ENCODE measurements at regions not wholly inside any gene's neighbourhood (a gene's known extent, or its start where the extent isn't known, plus 50 kb on each side); places are given as distances from the start of the nearest gene placed in this dataset.

DNA sequence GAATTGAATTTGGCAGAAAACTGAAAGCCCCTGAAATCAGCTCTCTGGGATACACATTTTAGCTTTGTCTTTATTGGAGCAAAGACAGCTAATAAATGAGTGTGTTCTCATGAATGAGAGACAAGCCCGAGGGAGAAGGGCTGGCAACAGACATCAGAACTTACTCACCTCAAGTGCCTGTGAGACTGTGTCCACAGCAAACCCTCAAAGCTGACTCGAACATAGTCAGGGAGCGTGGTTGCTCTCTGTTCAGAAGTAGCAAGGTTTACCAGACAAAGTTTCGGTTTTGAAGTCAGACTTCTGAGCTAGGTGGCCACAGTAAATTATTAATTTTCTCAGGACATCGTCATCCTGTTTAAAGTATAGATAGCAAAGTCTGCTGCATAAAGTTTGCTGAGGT lies 207.9 kb downstream of the CMPK2 start:
- H3K79me2 ChIP-seq (ENCODE audit: insufficient read depth): no peaks in the 10 kb centered on the region
- no peaks in the 10 kb centered on the region for H3F3A ChIP-seq (replicated peaks; ENCODE audit: insufficient read depth)
- H3K27ac ChIP-seq (ENCODE audit: low read depth in 2 of 2, low read length in 1 of 2): no peak overlapping the region
- no peak overlapping the region for H3K4me3 ChIP-seq (ENCODE audit: low read depth in 2 of 2, low read length in 1 of 2)
- H3K9ac ChIP-seq: no peak overlapping the region
- H3K4me2 ChIP-seq: no peak overlapping the region
- no peak for DNase-seq
- no peak for TF ChIP-seq GABPA (IDR thresholded peaks at IDR 0.05; ENCODE audit: low read depth)
- no peak for TF ChIP-seq RCOR1 (IDR thresholded peaks at IDR 0.05; ENCODE audit: low read length)
- TF ChIP-seq YY1 (IDR thresholded peaks at IDR 0.05; ENCODE audit: low read depth): no peak
- TF ChIP-seq EZH2phosphoT487 (IDR thresholded peaks at IDR 0.05; ENCODE audit: borderline replicate concordance, low read depth): no peak
- no peaks in the 10 kb centered on the region for H3K27me3 ChIP-seq (ENCODE audit: insufficient read depth)
- H4K20me1 ChIP-seq (ENCODE audit: insufficient read depth): no peaks in the 10 kb centered on the region
- ChIA-PET POLR2A (no interaction called here), CTCF (no interaction called here)
- no peaks in the 10 kb centered on the region for H3K9me2 ChIP-seq
- H3K9me3 ChIP-seq: no peaks in the 10 kb centered on the region
- 28% methylated on average over 5 of the region's 5 CpGs for WGBS (ENCODE audit: low lambda C conversion rate)
- H3K36me3 ChIP-seq (replicated peaks in 1 of 2; ENCODE audit: control insufficient read depth in 1 of 2, insufficient read depth in 2 of 2, low read length in 1 of 2): no peaks in the 10 kb centered on the region
- H3K4me1 ChIP-seq (ENCODE audit: control insufficient read depth in 1 of 2, insufficient read depth in 2 of 2, low read depth in 1 of 2, low read length in 1 of 2): no peaks in the 10 kb centered on the region; a peak in 1 of 4 replicates
- no peak overlapping the region for H2AFZ ChIP-seq (ENCODE audit: low read depth)

DNA sequence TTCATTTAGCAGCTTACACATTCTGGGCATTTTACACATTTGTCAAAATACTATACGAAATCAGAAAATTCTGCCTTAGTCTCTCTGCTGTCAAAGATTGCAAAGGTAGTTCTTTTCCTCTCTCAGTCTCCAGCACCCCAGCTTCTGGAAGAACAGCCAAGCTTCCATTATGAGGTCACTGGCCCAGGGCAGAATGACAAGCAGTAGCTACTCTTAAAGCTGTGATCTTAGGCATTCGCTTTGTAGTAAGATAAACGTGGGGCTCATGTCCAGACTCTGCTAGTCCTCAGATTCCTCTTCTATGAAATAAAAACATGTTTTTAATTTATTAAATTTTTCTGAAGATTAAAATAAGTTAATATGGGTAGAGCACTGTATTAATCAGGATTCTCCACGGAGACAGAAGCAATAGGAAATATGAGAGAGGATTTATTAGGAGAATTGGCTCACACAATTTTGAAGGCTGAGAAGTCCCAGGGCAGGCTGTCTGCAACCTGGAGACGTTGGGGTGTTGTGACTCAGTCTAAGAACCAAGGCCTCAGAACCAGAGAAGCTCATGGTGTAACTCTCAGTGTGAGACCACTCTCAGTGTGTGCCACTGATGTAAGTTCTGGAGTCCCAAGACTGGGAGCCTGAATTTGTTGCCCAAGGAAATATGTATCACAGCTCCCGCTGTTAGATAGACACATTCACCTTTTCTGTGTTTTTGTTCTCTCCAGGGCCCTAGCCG lies 201.2 kb downstream of the CMPK2 start:
- Histone ChIP-seq H3K4me1 (ENCODE audit: control insufficient read depth in 1 of 2, insufficient read depth in 2 of 2, low read depth in 1 of 2, low read length in 1 of 2) (no peaks in the 10 kb centered on the region), H3K27me3 (ENCODE audit: insufficient read depth) (no peaks in the 10 kb centered on the region), H2AFZ (ENCODE audit: low read depth) (no peak overlapping the region), H3K4me3 (ENCODE audit: low read depth in 2 of 2, low read length in 1 of 2) (no peak overlapping the region), H3K36me3 (replicated peaks in 1 of 2; ENCODE audit: control insufficient read depth in 1 of 2, insufficient read depth in 2 of 2, low read length in 1 of 2) (no peaks in the 10 kb centered on the region), H3K9ac (no peak overlapping the region), H3K9me3 (no peaks in the 10 kb centered on the region), H4K20me1 (ENCODE audit: insufficient read depth) (no peaks in the 10 kb centered on the region), H3K27ac (ENCODE audit: low read depth in 2 of 2, low read length in 1 of 2) (no peak overlapping the region), H3K4me2 (no peak overlapping the region), H3K79me2 (ENCODE audit: insufficient read depth) (no peaks in the 10 kb centered on the region), H3F3A (replicated peaks; ENCODE audit: insufficient read depth) (no peaks in the 10 kb centered on the region), H3K9me2 (no peaks in the 10 kb centered on the region)
- WGBS (ENCODE audit: low lambda C conversion rate): 23% methylated on average over 7 of the region's 7 CpGs
- DNase-seq: no peak
- ChIA-PET POLR2A (no interaction called here), CTCF (interaction anchor here (0.9 to 2.1 kb wide), 6 partner anchors 9 to 88 kb away, joined by 3 to 6 read pairs (median 3); no protein-coding TSS in a partner anchor)
- no peak for TF ChIP-seq EP300 (IDR thresholded peaks at IDR 0.05; ENCODE audit: borderline replicate concordance in 1 of 2, low read depth in 1 of 2, low read length in 1 of 2)
- TF ChIP-seq FOXJ3 (CRISPR knock-in tag; IDR thresholded peaks at IDR 0.05): no peak
- TF ChIP-seq, protein P1, sequence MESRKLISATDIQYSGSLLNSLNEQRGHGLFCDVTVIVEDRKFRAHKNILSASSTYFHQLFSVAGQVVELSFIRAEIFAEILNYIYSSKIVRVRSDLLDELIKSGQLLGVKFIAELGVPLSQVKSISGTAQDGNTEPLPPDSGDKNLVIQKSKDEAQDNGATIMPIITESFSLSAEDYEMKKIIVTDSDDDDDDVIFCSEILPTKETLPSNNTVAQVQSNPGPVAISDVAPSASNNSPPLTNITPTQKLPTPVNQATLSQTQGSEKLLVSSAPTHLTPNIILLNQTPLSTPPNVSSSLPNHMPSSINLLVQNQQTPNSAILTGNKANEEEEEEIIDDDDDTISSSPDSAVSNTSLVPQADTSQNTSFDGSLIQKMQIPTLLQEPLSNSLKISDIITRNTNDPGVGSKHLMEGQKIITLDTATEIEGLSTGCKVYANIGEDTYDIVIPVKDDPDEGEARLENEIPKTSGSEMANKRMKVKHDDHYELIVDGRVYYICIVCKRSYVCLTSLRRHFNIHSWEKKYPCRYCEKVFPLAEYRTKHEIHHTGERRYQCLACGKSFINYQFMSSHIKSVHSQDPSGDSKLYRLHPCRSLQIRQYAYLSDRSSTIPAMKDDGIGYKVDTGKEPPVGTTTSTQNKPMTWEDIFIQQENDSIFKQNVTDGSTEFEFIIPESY (IDR thresholded peaks at IDR 0.05; ENCODE audit: borderline replicate concordance, low read depth): no peak
- TF ChIP-seq FOXM1 (IDR thresholded peaks at IDR 0.05; ENCODE audit: low read depth): no peak
- TF ChIP-seq, protein P2, sequence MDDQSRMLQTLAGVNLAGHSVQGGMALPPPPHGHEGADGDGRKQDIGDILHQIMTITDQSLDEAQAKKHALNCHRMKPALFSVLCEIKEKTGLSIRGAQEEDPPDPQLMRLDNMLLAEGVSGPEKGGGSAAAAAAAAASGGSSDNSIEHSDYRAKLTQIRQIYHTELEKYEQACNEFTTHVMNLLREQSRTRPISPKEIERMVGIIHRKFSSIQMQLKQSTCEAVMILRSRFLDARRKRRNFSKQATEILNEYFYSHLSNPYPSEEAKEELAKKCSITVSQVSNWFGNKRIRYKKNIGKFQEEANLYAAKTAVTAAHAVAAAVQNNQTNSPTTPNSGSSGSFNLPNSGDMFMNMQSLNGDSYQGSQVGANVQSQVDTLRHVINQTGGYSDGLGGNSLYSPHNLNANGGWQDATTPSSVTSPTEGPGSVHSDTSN (IDR thresholded peaks at IDR 0.05): no peak
- no peak for TF ChIP-seq GATA2 (CRISPR knock-in tag; IDR thresholded peaks at IDR 0.05)
- no peak for TF ChIP-seq TEAD4 (IDR thresholded peaks at IDR 0.05; ENCODE audit: borderline replicate concordance, insufficient read depth)
- no peak for TF ChIP-seq EZH2phosphoT487 (IDR thresholded peaks at IDR 0.05; ENCODE audit: borderline replicate concordance, low read depth)
- no peak for TF ChIP-seq JUND (IDR thresholded peaks at IDR 0.05)
- no peak for TF ChIP-seq RXRA (IDR thresholded peaks at IDR 0.05; ENCODE audit: borderline replicate concordance, low read depth)
- TF ChIP-seq SIN3A (IDR thresholded peaks at IDR 0.05; ENCODE audit: borderline replicate concordance, low read depth, low read length): no peak

Data from SK-N-SH (cell line).